ENCODE measurements at regions not wholly inside any gene's neighbourhood (a gene's known extent, or its start where the extent isn't known, plus 50 kb on each side); places are given as distances from the start of the nearest gene placed in this dataset.

GRCh38 chr2:65550246-65550645, 117.8 kb upstream of the SPRED2 start:
- no peak overlapping the region for H3K4me3 Mint-ChIP-seq
- DNase-seq (no peak), ATAC-seq (no peak)
- H3K36me3 Mint-ChIP-seq (ENCODE audit: insufficient read depth) = no peaks in the 10 kb centered on the region
- H3K4me1 Mint-ChIP-seq (ENCODE audit: low read depth) = peaks cover 12% of the 10 kb centered on the region
- no peaks in the 10 kb centered on the region for H3K9me3 Mint-ChIP-seq
- H3K27me3 Mint-ChIP-seq (ENCODE audit: low read depth) = peaks cover 3% of the 10 kb centered on the region

DNA sequence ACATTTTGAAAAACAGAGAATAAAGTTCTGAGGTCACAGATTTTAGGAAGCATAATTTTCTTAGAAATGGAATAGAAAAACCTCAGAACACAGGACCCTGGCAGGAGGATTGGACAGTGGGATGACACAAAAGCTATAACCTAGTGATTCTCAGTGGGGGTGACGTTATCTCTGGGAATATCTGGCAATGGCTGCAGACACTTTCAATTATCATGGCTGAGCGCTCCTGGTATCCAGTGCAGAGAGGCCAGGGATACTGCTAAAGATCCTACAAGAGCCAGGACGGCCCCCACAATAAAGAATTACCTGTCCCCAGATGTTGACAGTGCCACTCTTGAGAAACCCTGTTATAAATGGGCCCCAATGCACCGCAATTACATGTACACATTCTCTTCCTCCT, 117.2 kb upstream of the SPRED2 start:
- DNase-seq (no peak), ATAC-seq (no peak)
- H3K4me3 Mint-ChIP-seq = no peak overlapping the region
- H3K9me3 Mint-ChIP-seq = no peaks in the 10 kb centered on the region
- peaks cover 3% of the 10 kb centered on the region for H3K27me3 Mint-ChIP-seq (ENCODE audit: low read depth)
- H3K4me1 Mint-ChIP-seq (ENCODE audit: low read depth) = peaks cover 7% of the 10 kb centered on the region
- H3K36me3 Mint-ChIP-seq (ENCODE audit: insufficient read depth) = no peaks in the 10 kb centered on the region

- H3K4me1 Mint-ChIP-seq (ENCODE audit: low read depth) = peaks cover 5% of the 10 kb centered on the region
- H3K4me3 Mint-ChIP-seq = no peak overlapping the region
- H3K9me3 Mint-ChIP-seq = no peaks in the 10 kb centered on the region
- peak; percentile 48 to 57 for ATAC-seq
- no peak for DNase-seq
- H3K36me3 Mint-ChIP-seq (ENCODE audit: insufficient read depth) = no peaks in the 10 kb centered on the region
- peaks cover 3% of the 10 kb centered on the region for H3K27me3 Mint-ChIP-seq (ENCODE audit: low read depth)
Observed at GRCh38 chr2:65549257-65549627, 116.8 kb upstream of the SPRED2 start.

GRCh38 chr2:65548576-65549256, 116.3 kb upstream of the SPRED2 start:
- H3K36me3 Mint-ChIP-seq (ENCODE audit: insufficient read depth) = no peaks in the 10 kb centered on the region
- peaks cover 3% of the 10 kb centered on the region for H3K4me1 Mint-ChIP-seq (ENCODE audit: low read depth)
- H3K27me3 Mint-ChIP-seq (ENCODE audit: low read depth) = peaks cover 3% of the 10 kb centered on the region
- H3K9me3 Mint-ChIP-seq = no peaks in the 10 kb centered on the region
- ATAC-seq = no peak
- H3K4me3 Mint-ChIP-seq = no peak overlapping the region
- DNase-seq = no peak

DNA sequence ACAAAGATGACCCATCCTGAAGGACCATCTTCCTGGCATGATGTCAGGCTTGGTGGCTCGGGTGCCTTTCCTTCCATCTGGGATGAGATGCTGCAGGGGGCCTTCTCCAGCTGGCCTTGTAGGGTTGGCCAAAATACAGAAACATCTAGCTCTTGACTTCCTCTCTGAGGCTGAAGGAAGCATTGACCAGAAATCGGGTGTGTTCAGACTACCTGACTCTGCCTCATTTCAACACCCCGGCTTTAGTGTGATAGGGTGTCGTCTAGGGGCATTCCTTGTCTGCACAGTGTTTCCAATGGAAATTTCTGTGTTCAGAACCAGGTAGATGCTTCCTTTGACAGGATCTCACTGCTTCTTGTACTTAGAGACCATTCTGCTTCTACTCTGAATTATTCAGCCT, 115.7 kb upstream of the SPRED2 start:
- H3K4me1 Mint-ChIP-seq (ENCODE audit: low read depth) = peaks cover 1% of the 10 kb centered on the region
- no peak overlapping the region for H3K4me3 Mint-ChIP-seq
- no peaks in the 10 kb centered on the region for H3K9me3 Mint-ChIP-seq
- peaks cover 3% of the 10 kb centered on the region for H3K27me3 Mint-ChIP-seq (ENCODE audit: low read depth)
- no peak for ATAC-seq
- DNase-seq = no peak
- H3K36me3 Mint-ChIP-seq (ENCODE audit: insufficient read depth) = no peaks in the 10 kb centered on the region

GRCh38 chr2:65545837-65546805, 113.7 kb upstream of the SPRED2 start:
- DNase-seq (no peak), ATAC-seq (no peak)
- no peaks in the 10 kb centered on the region for H3K9me3 Mint-ChIP-seq
- H3K4me3 Mint-ChIP-seq = no peak overlapping the region
- H3K4me1 Mint-ChIP-seq (ENCODE audit: low read depth) = peaks cover 1% of the 10 kb centered on the region
- H3K27me3 Mint-ChIP-seq (ENCODE audit: low read depth) = peaks cover 3% of the 10 kb centered on the region
- H3K36me3 Mint-ChIP-seq (ENCODE audit: insufficient read depth) = no peaks in the 10 kb centered on the region

- DNase-seq (no peak), ATAC-seq (no peak)
- H3K4me1 Mint-ChIP-seq (ENCODE audit: low read depth) = no peaks in the 10 kb centered on the region
- H3K4me3 Mint-ChIP-seq = no peak overlapping the region
- peaks cover 3% of the 10 kb centered on the region for H3K27me3 Mint-ChIP-seq (ENCODE audit: low read depth)
- H3K36me3 Mint-ChIP-seq (ENCODE audit: insufficient read depth) = no peaks in the 10 kb centered on the region
- H3K9me3 Mint-ChIP-seq = no peaks in the 10 kb centered on the region
Observed at GRCh38 chr2:65541773-65542172, 109.4 kb upstream of the SPRED2 start.

- Mint-ChIP-seq H3K9me3 (no peaks in the 10 kb centered on the region), H3K36me3 (ENCODE audit: insufficient read depth) (no peaks in the 10 kb centered on the region), H3K4me1 (ENCODE audit: low read depth) (no peaks in the 10 kb centered on the region), H3K27me3 (ENCODE audit: low read depth) (no peaks in the 10 kb centered on the region), H3K4me3 (no peak overlapping the region)
- DNase-seq (no peak), ATAC-seq (no peak)
Observed at GRCh38 chr2:65539633-65540032, 107.2 kb upstream of the SPRED2 start.

DNA sequence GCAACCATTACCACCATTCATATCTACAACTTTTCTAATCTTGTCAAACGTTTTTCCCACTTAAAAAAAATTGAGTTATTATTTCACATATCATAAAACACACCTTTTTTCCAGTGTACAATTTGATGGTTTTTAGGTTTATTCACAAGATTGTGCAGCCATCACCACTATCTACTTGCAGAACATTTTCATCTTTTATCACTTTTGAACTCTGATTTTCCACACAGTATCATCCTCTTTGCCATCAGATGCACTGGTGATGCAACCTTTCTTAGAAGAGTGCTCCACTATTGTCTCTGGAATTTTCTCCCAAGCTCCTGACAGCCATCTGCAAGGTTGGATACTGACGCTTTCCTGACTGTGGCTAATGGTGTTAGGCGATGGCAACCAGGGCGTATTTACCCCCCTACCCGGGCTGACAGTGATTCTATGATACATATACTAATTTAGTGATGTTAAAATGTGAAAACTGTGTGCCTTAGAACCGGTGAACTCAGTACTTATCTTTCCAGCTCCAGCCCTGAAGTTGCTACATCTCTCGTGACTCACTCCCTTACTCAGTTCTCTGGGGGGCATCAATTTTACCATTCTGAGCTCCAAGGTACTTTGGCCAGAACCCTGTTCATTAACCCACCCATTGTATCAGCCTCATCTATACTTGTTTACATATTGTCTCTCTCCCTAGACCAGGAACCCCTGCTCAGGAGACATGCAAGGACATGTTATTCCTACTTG, 105.4 kb upstream of the SPRED2 start:
- no peak overlapping the region for H3K4me3 Mint-ChIP-seq
- ATAC-seq (no peak), DNase-seq (no peak)
- H3K36me3 Mint-ChIP-seq (ENCODE audit: insufficient read depth) = no peaks in the 10 kb centered on the region
- H3K4me1 Mint-ChIP-seq (ENCODE audit: low read depth) = no peaks in the 10 kb centered on the region
- H3K9me3 Mint-ChIP-seq = no peaks in the 10 kb centered on the region
- H3K27me3 Mint-ChIP-seq (ENCODE audit: low read depth) = no peaks in the 10 kb centered on the region

GRCh38 chr2:65536596-65536995, 104.2 kb upstream of the SPRED2 start:
- Mint-ChIP-seq H3K4me1 (ENCODE audit: low read depth) (no peaks in the 10 kb centered on the region), H3K36me3 (ENCODE audit: insufficient read depth) (no peaks in the 10 kb centered on the region), H3K4me3 (no peak overlapping the region), H3K27me3 (ENCODE audit: low read depth) (no peaks in the 10 kb centered on the region), H3K9me3 (no peaks in the 10 kb centered on the region)
- ATAC-seq = peak in 1 of 2 donors; percentile 50
- no peak for DNase-seq

DNA sequence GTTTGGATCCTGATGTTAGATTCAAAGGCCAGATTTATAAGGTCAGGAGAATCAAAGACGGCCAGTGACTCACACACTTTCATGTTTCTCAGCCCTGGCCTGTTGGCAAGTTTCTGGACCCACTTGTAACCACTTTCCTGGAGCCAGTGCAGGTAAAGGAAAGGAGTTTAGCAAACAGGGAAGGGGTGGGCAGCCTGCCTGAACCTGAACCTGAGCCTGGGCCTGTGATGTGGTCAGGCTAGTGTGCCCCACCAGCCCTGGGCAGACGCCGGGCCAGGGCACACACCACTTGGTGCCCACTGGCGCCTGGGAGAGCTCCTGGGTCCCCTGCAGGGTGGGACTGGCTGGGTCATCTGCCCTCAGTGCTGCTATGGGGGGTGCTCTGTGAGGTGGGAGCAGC, 100.5 kb upstream of the SPRED2 start:
- ATAC-seq (peak in 1 of 2 donors; percentile 10), DNase-seq (no peak)
- Mint-ChIP-seq H3K4me1 (ENCODE audit: low read depth) (no peaks in the 10 kb centered on the region), H3K36me3 (ENCODE audit: insufficient read depth) (no peaks in the 10 kb centered on the region), H3K4me3 (no peak overlapping the region), H3K9me3 (no peaks in the 10 kb centered on the region), H3K27me3 (ENCODE audit: low read depth) (no peaks in the 10 kb centered on the region)

- no peak overlapping the region for H3K4me3 Mint-ChIP-seq
- no peaks in the 10 kb centered on the region for H3K27me3 Mint-ChIP-seq (ENCODE audit: low read depth)
- no peak for DNase-seq
- no peak for ATAC-seq
- H3K36me3 Mint-ChIP-seq (ENCODE audit: insufficient read depth) = no peaks in the 10 kb centered on the region
- no peaks in the 10 kb centered on the region for H3K9me3 Mint-ChIP-seq
- no peaks in the 10 kb centered on the region for H3K4me1 Mint-ChIP-seq (ENCODE audit: low read depth)
Observed at GRCh38 chr2:65532326-65532725, 99.9 kb upstream of the SPRED2 start.

- no peak for ATAC-seq
- DNase-seq = no peak
- H3K27me3 Mint-ChIP-seq (ENCODE audit: low read depth) = no peaks in the 10 kb centered on the region
- H3K9me3 Mint-ChIP-seq = no peaks in the 10 kb centered on the region
- no peak overlapping the region for H3K4me3 Mint-ChIP-seq
- H3K4me1 Mint-ChIP-seq (ENCODE audit: low read depth) = no peaks in the 10 kb centered on the region
- H3K36me3 Mint-ChIP-seq (ENCODE audit: insufficient read depth) = no peaks in the 10 kb centered on the region
Observed at GRCh38 chr2:65530547-65531320, 98.3 kb upstream of the SPRED2 start.

DNA sequence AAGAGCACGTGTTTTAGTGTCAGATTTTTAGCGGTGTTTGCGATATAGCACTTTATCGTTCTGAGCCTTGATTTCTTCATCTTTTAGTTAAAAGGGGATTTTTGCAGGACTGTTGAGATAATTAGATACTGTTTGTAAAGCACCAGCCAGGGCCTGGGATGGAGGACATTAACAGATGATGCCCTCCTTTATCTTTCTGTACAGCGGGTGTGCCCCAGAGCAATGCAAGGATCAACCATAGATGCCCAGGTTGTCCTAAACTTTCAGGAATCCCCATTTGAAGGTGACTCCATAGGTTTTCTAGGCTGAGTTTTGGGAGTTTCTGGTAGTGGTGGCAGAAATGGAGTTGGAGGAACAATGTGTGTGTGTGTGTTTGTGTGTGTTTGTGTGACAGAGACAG, 97.0 kb upstream of the SPRED2 start:
- Mint-ChIP-seq H3K36me3 (ENCODE audit: insufficient read depth) (no peaks in the 10 kb centered on the region), H3K4me3 (no peak overlapping the region), H3K9me3 (no peaks in the 10 kb centered on the region), H3K27me3 (ENCODE audit: low read depth) (peaks cover 1% of the 10 kb centered on the region), H3K4me1 (ENCODE audit: low read depth) (no peaks in the 10 kb centered on the region)
- DNase-seq (no peak), ATAC-seq (no peak)
